T-helper 1 cell treated with Interleukin-12 subunit alpha and Interleukin-12 subunit beta and Interleukin-4 antibody, amounts not matched to agents 30 ng/mL and 1 ng/mL, for 36 hours (primary cell): ENCODE measurements at regions not wholly inside any gene's neighbourhood (a gene's known extent, or its start where the extent isn't known, plus 50 kb on each side); places are given as distances from the start of the nearest gene placed in this dataset.
"Not testable (repeated sequence)": the region's sequence is repeated elsewhere in the genome, so short reads cannot be mapped to it uniquely, and the experiment has no call there.

Source experiments
- intact Hi-C: fragments of 100-400 bp; cut with micrococcal nuclease; formaldehyde crosslinking; loops from one replicate; pipeline ENCODE4 v1.15.1; 2024

GRCh38 chr5:124515497-124516245 lies 230.8 kb downstream of the ZNF608 start:
- intact Hi-C loops = no loop called here

- intact Hi-C loops = no loop called here
Observed at GRCh38 chr5:124514956-124515355, 231.5 kb downstream of the ZNF608 start.

GRCh38 chr5:124512952-124513632 lies 233.3 kb downstream of the ZNF608 start:
- intact Hi-C loops = no loop called here

- intact Hi-C loops = no loop called here
Observed at GRCh38 chr5:124512236-124512635, 234.2 kb downstream of the ZNF608 start.

- intact Hi-C loops = no loop called here
Observed at GRCh38 chr5:124511791-124512190, 234.6 kb downstream of the ZNF608 start.

- intact Hi-C loops = no loop called here
Observed at GRCh38 chr5:124507688-124508087, 238.8 kb downstream of the ZNF608 start.

GRCh38 chr5:124504081-124504916 lies 242.1 kb downstream of the ZNF608 start:
- intact Hi-C loops = no loop called here

- intact Hi-C loops = no loop called here
Observed at GRCh38 chr5:124502551-124502950, 243.9 kb downstream of the ZNF608 start.

- intact Hi-C loops = not testable (repeated sequence)
Observed at GRCh38 chr5:124499818-124500217, 246.6 kb downstream of the ZNF608 start.

GRCh38 chr5:124496968-124497367 lies 249.5 kb downstream of the ZNF608 start:
- intact Hi-C loops = not testable (repeated sequence)

- intact Hi-C loops = no loop called here
Observed at GRCh38 chr5:124494540-124495116, 251.8 kb downstream of the ZNF608 start.

- intact Hi-C loops = no loop called here
Observed at GRCh38 chr5:124492444-124493224, 253.8 kb downstream of the ZNF608 start.

GRCh38 chr5:124490315-124490714 lies 256.1 kb downstream of the ZNF608 start:
- intact Hi-C loops = not testable (repeated sequence)

GRCh38 chr5:124481419-124481818 lies 265.0 kb downstream of the ZNF608 start:
- intact Hi-C loops = no loop called here

- intact Hi-C loops = no loop called here
Observed at GRCh38 chr5:124480964-124481363, 265.5 kb downstream of the ZNF608 start.

GRCh38 chr5:124480022-124480421 lies 266.4 kb downstream of the ZNF608 start:
- intact Hi-C loops = no loop called here

GRCh38 chr5:124478264-124478663 lies 268.2 kb downstream of the ZNF608 start:
- intact Hi-C loops = no loop called here

GRCh38 chr5:124477577-124477976 lies 268.9 kb downstream of the ZNF608 start:
- intact Hi-C loops = no loop called here

- intact Hi-C loops = no loop called here
Observed at GRCh38 chr5:124477062-124477461, 269.4 kb downstream of the ZNF608 start.

- intact Hi-C loops = no loop called here
Observed at GRCh38 chr5:124474528-124475215, 271.8 kb downstream of the ZNF608 start.
